ENCODE measurements at regions not wholly inside any gene's neighbourhood (a gene's known extent, or its start where the extent isn't known, plus 50 kb on each side); places are given as distances from the start of the nearest gene placed in this dataset.

DNA sequence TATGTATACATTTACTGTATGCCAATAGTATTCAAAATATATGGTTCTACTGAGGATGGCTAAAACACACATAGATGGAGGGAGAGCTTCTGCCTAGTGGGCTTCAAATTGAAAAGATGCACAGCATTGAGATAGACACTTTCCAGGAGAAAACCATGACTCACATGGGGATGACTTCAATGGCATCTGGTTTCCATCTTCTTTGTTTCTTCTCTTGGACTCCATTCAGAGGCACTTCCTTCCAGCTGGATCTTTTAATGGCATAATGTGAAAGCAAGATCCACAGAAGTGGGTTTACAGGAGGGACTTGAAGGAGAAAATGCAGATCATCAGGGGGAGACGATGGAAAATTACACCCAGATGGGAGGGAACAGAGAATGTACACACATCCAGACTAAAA, 84.9 kb downstream of the ZNF365 start:
- TF ChIP-seq CTCF (IDR thresholded peaks at IDR 0.05) = no peak
- no peak for TF ChIP-seq EZH2 (IDR thresholded peaks at IDR 0.05)

Data from neural progenitor cell (in vitro differentiated cells).